ENCODE measurements at regions not wholly inside any gene's neighbourhood (a gene's known extent, or its start where the extent isn't known, plus 50 kb on each side); places are given as distances from the start of the nearest gene placed in this dataset.

GRCh38 chr12:77273898-77274297 is 208.5 kb upstream of the E2F7 start:
- TF ChIP-seq SUZ12 (IDR thresholded peaks at IDR 0.05; ENCODE audit: extremely low read depth, insufficient read depth, insufficient read length) = no peak
- no peak for TF ChIP-seq YY1 (IDR thresholded peaks at IDR 0.05; ENCODE audit: insufficient read depth, insufficient read length)

Measured in NT2/D1 (cell line).